H1 (cell line): ENCODE measurements at regions not wholly inside any gene's neighbourhood (a gene's known extent, or its start where the extent isn't known, plus 50 kb on each side); places are given as distances from the start of the nearest gene placed in this dataset.

Experiments used
- ASH2L ChIP-seq: fragments of 200-600, 300-600 bp; sonication (generic); IDR thresholded peaks from one replicate; pipeline ENCODE4 v1.7.1; 2017; ENCODE audit warnings: low read length
- CHD1 ChIP-seq: IDR thresholded peaks from 2 replicates; pipeline ENCODE4 v1.6.1; 2012; ENCODE audit warnings: low read depth, low read length, improper control_type of control experiment
- EZH2 ChIP-seq: fragments of 200-600 bp; sonication (generic); IDR thresholded peaks from 2 replicates; pipeline ENCODE4 v1.7.1; 2012; ENCODE audit warnings: low read depth, mild to moderate bottlenecking, moderate library complexity, low read length, inconsistent platforms; ENCODE audit not compliant: severe bottlenecking
- MAFK ChIP-seq: IDR thresholded peaks from 2 replicates; pipeline ENCODE4 v1.6.1; 2012; ENCODE audit warnings: low read depth, mild to moderate bottlenecking, improper control_type of control experiment, low read length
- POLR2AphosphoS5 ChIP-seq: IDR thresholded peaks from 2 replicates; pipeline ENCODE4 v1.6.1; 2011; ENCODE audit warnings: low read depth, low read length
- RFX5 ChIP-seq: IDR thresholded peaks from 2 replicates; pipeline ENCODE4 v1.6.1; 2011; ENCODE audit warnings: low read depth, low read length, improper control_type of control experiment, borderline replicate concordance
- SIN3A ChIP-seq, 2 experiments: IDR thresholded peaks in 1 of 2; conservative IDR thresholded peaks in 1 of 2; 2 replicates each; pipeline ENCODE4 v1.6.1; 2011 to 2012; ENCODE audit warnings: low read length in 2 of 2, improper control_type of control experiment in 1 of 2, low read depth in 1 of 2, mild to moderate bottlenecking in 1 of 2
- SP1 ChIP-seq: IDR thresholded peaks from 2 replicates; pipeline ENCODE4 v1.6.1; 2011; ENCODE audit warnings: low read depth, low read length
- TF ChIP-seq, protein P1 (sequence below), 3 experiments: IDR thresholded peaks; 1 replicate in 2 of 3; 2 replicates in 1 of 3; pipeline versions ENCODE4 v1.5.1 to v1.6.1; 2011; ENCODE audit warnings: low read length in 3 of 3, mild to moderate bottlenecking in 3 of 3, inconsistent platforms in 2 of 3, low read depth in 1 of 3, moderate library complexity in 1 of 3; ENCODE audit not compliant: insufficient read depth in 1 of 3; ENCODE audit errors: control extremely low read depth in 1 of 3

DNA sequence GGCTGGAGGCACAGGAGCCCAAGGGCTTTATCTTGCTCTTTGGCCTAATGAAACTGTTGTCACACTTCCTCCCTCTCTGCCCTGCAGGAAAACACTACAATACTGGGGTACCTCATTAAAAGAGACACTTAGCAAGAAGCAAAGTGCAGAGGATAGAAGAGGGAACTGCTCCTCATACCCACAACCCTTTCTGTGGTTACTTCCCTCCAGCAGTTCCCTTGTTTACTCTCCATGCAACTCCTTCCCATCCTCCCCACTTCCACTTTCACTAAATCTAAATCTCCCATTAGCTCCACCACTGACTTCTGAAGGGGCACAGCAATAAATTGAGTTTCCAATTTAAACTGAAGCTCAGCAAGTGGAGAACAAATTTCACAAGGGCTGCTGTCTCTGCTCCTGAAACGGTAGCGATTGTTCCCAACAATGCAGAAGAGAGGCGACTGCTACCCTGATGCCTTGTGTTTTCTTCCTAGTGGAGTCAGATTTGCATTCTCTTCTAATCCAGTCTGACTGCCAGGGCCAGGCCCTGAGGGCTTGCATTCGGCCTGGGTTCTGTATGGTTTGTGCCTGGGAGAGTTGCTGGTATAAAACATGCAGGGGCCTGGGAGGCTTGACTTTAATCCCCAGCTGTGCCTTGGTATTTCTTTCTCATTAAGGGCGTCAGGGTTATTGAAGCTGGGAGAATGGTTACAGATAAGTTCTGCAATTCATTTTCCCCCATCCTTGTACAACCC, 454.7 kb downstream of the TFAP2B start:
- TF ChIP-seq, protein P1, sequence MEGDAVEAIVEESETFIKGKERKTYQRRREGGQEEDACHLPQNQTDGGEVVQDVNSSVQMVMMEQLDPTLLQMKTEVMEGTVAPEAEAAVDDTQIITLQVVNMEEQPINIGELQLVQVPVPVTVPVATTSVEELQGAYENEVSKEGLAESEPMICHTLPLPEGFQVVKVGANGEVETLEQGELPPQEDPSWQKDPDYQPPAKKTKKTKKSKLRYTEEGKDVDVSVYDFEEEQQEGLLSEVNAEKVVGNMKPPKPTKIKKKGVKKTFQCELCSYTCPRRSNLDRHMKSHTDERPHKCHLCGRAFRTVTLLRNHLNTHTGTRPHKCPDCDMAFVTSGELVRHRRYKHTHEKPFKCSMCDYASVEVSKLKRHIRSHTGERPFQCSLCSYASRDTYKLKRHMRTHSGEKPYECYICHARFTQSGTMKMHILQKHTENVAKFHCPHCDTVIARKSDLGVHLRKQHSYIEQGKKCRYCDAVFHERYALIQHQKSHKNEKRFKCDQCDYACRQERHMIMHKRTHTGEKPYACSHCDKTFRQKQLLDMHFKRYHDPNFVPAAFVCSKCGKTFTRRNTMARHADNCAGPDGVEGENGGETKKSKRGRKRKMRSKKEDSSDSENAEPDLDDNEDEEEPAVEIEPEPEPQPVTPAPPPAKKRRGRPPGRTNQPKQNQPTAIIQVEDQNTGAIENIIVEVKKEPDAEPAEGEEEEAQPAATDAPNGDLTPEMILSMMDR (IDR thresholded peaks at IDR 0.05; ENCODE audit: control extremely low read depth in 1 of 3, insufficient read depth in 1 of 3, low read depth in 1 of 3, low read length in 3 of 3), result no peak
- TF ChIP-seq SIN3A (conservative IDR thresholded peaks at IDR 0.05 in 1 of 2, IDR thresholded peaks at IDR 0.05 in 1 of 2; ENCODE audit: low read depth in 1 of 2, low read length in 2 of 2) (no peak), SP1 (no peak), MAFK (no peak), EZH2 (no peak), CHD1 (no peak), POLR2AphosphoS5 (no peak), RFX5 (no peak), ASH2L (no peak)
